PC-3 (cell line): ENCODE measurements at regions not wholly inside any gene's neighbourhood (a gene's known extent, or its start where the extent isn't known, plus 50 kb on each side); places are given as distances from the start of the nearest gene placed in this dataset.

Source experiments
- EZH2 ChIP-seq: fragments of 300-600 bp; sonication (generic); IDR thresholded peaks from one replicate; pipeline ENCODE4 v1.6.1; 2017; ENCODE audit warnings: antibody characterized with exemption, mild to moderate bottlenecking, low read length; ENCODE audit not compliant: unreplicated experiment
- TF ChIP-seq, protein P1 (sequence below): fragments of 300-600 bp; sonication (generic); conservative IDR thresholded peaks from 2 replicates; pipeline ENCODE4 v1.5.1; 2017; ENCODE audit warnings: antibody characterized with exemption, low read depth, mild to moderate bottlenecking, low read length

- TF ChIP-seq EZH2, result no peak
- TF ChIP-seq, protein P1, sequence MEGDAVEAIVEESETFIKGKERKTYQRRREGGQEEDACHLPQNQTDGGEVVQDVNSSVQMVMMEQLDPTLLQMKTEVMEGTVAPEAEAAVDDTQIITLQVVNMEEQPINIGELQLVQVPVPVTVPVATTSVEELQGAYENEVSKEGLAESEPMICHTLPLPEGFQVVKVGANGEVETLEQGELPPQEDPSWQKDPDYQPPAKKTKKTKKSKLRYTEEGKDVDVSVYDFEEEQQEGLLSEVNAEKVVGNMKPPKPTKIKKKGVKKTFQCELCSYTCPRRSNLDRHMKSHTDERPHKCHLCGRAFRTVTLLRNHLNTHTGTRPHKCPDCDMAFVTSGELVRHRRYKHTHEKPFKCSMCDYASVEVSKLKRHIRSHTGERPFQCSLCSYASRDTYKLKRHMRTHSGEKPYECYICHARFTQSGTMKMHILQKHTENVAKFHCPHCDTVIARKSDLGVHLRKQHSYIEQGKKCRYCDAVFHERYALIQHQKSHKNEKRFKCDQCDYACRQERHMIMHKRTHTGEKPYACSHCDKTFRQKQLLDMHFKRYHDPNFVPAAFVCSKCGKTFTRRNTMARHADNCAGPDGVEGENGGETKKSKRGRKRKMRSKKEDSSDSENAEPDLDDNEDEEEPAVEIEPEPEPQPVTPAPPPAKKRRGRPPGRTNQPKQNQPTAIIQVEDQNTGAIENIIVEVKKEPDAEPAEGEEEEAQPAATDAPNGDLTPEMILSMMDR, result no peak
Measured at GRCh38 chr3:106317141-106318055, 448.6 kb upstream of the CBLB start.
